OCI-LY7 (cell line): ENCODE measurements at regions not wholly inside any gene's neighbourhood (a gene's known extent, or its start where the extent isn't known, plus 50 kb on each side); places are given as distances from the start of the nearest gene placed in this dataset.

Experiments used
- CTCF ChIP-seq: fragments of 200-600 bp; sonication (generic); conservative IDR thresholded peaks from 2 replicates; pipeline ENCODE4 v1.5.1; 2014; ENCODE audit warnings: mild to moderate bottlenecking, antibody characterized with exemption, low read length, moderate library complexity, mixed read lengths
- EZH2phosphoT487 ChIP-seq: fragments of 200-600 bp; sonication (generic); IDR thresholded peaks from 2 replicates; pipeline ENCODE4 v1.6.1; 2018; ENCODE audit warnings: low read depth, borderline replicate concordance, mild to moderate bottlenecking, mixed run types, antibody characterized with exemption, low read length, moderate library complexity, mixed read lengths

GRCh38 chr14:55760789-55761566 lies 181.0 kb downstream of the KTN1 start:
- TF ChIP-seq CTCF (no peak), EZH2phosphoT487 (no peak)
